ENCODE measurements at regions not wholly inside any gene's neighbourhood (a gene's known extent, or its start where the extent isn't known, plus 50 kb on each side); places are given as distances from the start of the nearest gene placed in this dataset.

DNA sequence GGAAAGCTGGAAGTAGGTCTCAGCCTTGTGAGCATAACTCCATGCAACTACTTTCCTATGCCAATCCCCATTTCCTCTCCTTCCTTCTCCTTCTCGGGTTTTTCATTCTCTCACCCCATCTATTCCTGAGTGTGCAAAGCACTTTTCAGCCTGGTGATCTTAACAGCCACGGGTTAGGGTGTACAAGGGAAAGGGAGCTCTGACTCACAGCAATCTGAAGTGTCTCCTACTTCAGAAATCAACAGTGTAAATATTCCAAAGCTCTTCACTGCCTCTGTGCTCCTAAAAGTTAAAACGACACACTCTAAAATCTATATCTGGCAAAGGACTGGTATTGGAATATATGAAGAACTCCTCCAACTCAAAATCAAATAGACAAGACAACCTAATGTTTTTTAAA is 268.0 kb upstream of the IRX3 start:
- no peak for DNase-seq

DNA sequence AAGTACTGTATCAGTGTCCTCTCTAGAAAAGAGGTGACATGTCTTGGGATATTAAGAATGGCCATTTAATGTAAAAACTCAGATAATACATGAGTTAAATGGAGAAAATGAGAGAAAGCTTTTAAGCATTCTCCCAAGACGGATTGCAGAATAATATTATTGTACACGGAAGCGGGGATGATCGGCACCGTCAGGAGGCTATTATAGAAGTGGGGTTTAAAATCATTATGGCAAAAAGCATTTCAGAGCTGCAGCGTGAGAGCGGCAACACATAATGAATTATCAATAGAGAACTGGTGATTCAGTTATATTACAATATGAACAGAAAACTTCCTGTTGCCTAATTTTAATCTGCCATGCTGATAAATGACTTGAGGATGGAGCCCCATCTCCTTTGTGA is 261.7 kb upstream of the IRX3 start:
- no peak for DNase-seq

GRCh38 chr16:54547052-54547451 is 260.5 kb upstream of the IRX3 start:
- no peak for DNase-seq

- no peak for DNase-seq
Observed at GRCh38 chr16:54546521-54546920, 259.9 kb upstream of the IRX3 start.

DNA sequence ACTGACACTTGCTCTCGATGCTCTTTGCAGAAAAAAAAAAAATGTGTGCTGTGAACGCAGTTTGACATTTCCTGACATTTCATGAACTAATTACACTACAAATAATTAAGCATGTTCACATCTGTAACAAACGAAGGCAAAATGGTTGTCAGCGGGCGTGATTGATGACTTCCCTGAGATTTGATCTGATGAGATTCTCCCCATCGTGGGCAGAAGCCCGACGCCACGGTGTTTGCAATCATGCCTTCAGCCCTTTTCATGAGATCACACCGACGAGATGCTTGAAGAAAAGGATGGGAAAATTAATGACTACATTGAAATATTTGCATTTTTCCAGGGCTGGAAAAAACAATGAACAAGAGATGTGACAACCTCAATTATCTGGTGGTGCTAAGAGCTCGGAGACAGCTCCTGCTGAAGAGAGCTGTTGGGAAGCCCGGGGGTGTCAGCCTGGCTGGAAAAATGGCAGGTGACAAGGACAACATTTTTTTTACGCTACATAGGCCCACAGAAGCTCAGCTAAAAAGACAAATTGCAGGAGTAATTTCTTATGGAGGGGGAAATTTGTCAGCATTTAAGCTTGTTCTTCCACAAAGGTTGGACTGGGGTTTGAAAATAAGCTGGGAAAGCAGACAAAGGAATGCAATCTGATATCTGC is 259.4 kb upstream of the IRX3 start:
- no peak for DNase-seq

DNA sequence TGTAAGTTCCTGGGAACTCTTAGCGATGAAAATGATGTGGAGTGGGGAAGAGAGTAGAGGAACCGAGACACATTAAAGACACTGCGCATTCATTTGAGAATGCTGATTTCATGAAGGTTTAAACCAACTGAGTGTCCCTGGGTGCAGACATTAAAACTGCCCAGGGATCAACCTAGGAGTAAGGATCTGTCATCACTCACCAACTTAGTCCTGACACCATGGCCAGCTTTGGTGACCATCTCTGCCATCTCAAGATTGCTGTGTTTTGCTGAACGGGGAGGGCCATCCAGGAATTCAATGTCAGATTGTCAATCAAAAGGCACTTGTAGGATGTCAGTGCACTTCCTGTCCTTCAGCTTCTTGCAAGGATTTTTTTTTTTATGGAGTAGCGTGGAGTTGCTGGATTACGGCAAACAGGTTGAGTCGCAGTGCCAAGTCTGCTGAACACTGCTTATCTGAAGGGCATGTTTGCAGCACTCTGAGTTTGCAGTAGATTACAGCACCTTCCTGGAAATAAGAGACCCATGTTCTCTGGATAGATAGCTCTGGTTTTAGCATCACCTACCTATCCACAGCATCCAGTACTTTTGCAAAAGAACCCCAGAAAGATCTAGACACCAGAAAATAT is 258.1 kb upstream of the IRX3 start:
- DNase-seq: no peak

GRCh38 chr16:54542805-54543505 is 256.4 kb upstream of the IRX3 start:
- DNase-seq: no peak

GRCh38 chr16:54540525-54541180 is 254.1 kb upstream of the IRX3 start:
- DNase-seq: no peak

GRCh38 chr16:54538276-54538675 is 251.7 kb upstream of the IRX3 start:
- no peak for DNase-seq

DNA sequence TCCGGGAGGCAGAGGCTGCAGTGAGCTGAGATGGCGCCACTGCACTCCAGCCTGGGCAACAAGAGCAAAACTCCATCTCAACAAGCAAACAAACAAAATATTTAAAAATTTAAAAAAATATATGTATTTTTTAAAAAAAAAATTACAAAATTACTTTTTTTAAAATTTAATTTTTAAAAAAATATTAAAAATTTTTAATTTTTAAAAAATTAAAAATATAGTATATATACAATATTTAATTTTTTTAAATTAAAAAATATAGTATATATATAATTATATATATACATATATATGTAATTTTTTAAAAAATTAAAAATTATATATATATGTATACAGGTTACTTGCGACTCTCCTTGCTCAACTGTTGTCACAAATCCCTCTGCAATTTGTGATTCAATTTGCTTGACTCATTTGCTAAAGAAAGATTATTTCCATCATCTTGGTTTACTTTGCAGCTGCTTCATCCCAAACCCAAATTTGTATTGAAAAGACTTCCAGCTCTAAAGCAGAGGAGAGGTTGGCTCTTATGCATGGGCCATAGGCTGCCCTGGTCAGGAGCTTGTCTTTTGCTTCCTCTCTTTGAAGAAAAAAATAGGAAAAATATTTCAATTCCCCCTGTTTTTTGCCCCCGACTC is 247.4 kb upstream of the IRX3 start:
- no peak for DNase-seq

GRCh38 chr16:54526916-54527315 is 240.3 kb upstream of the IRX3 start:
- DNase-seq: no peak

DNA sequence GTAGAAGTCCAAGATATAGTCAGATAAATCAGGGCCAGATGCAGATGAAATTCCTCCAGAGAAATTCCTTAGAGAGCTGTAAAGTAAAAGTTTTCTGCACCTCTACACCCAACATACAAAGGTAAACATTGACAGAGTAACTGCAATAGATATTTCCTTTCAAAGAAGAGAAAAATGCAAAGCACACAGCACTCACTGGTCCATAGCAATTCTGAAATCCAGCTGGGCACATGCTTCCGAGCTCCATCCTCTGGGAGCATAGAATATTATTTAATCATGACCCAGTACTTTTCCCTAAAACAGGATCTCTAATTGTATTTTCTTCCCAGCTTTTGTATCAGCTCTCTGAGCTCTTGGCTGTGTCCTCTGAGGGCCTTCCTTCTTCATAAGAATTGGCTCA is 239.5 kb upstream of the IRX3 start:
- DNase-seq: no peak

DNA sequence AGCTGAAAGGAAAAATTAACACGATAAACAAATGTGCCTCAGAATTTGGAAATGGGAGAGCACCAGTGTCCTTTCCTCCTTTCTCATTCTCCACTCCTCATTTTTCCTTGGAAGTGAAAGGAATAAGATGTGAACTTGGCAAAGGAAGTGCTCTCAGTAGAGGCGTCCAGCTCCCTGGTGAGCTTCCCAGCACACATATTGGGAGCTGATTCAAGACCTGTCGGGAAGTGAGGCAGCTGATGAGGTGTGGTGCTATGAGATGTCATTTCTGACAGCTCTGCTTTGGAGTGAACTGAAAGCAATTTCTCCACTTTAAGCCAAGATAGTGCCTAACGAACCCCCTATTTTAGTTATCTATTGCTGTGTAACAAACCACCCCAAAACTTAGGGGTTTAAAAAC is 238.5 kb upstream of the IRX3 start:
- DNase-seq: no peak

- no peak for DNase-seq
Observed at GRCh38 chr16:54522584-54522983, 236.0 kb upstream of the IRX3 start.

GRCh38 chr16:54521327-54521726 is 234.7 kb upstream of the IRX3 start:
- no peak for DNase-seq

DNA sequence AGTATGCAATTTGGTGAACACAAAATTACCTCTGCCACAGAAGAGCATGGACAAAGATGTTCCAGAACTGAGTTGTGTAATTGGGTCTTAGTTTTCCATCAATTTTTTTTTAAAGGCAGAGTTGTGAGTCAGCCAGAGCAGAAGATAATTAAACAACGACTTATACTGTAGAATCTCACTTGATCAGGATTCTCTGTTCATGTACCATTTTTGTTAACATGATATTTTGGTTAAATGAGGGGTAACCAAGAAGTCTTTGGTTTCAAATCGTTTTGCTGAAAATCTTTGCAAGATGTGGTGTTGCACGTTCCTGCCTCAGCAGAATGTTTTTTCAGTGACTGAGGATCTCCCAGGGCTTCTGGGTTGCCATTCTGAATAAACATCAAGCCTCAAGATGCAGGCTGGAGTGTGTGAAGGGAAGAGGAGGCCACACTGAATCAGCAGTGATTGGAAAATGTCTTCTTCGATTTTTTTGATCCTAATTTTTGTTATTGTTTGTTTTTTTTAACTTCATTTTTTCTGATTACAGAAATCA is 232.6 kb upstream of the IRX3 start:
- DNase-seq: no peak

GRCh38 chr16:54517181-54517580 is 230.6 kb upstream of the IRX3 start:
- no peak for DNase-seq

DNA sequence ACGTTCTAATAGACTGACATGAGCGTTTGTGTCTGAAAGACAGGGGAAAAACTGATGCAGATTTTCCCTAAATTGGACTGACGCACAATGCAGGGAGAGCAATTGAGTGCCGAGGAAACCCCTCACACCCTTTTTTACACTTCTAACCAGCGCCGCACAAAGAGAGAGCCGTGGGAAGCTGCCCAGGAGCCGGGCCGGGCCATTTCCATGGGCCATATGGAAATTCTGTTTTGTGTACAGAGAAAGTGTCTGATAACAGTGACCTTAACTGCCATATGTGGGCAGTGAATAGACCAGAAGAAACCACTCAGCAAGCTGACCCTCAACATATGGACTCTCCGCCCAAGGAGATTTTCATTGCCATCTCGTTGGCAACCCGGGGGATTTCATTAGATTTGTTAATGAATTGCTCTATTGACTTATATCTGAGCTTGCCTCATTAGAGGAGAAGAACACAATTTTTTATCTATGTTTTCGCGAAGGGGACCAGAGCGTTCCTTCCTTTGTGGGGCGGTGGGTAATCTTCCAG is 225.9 kb upstream of the IRX3 start:
- DNase-seq: no peak

GRCh38 chr16:54511222-54511731 is 224.7 kb upstream of the IRX3 start:
- no peak for DNase-seq

DNA sequence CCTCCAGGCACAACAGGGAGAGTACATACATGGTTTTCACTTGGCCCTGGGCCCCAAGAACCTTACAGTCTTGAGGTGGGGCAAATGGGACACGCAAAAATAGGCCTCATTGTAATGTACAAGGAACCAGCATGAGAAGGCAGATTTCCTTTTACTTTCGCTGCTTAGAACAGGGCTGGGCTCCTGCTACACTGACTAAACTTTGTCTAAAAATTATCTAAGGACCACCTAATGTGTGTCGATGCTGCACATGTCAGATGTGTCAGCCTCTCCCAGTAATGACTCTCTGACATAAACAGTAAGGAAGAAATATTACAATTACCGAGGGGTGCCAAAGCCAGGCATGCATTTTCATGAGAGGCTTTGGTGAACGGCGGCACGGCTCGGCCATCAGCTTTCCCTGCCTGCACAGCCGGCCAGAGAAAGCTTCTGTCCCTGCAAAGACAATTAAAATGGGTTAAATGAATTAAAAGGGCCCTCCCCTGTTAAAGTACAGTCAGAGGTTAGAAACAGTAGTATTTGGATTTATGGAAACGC is 224.2 kb upstream of the IRX3 start:
- no peak for DNase-seq

DNA sequence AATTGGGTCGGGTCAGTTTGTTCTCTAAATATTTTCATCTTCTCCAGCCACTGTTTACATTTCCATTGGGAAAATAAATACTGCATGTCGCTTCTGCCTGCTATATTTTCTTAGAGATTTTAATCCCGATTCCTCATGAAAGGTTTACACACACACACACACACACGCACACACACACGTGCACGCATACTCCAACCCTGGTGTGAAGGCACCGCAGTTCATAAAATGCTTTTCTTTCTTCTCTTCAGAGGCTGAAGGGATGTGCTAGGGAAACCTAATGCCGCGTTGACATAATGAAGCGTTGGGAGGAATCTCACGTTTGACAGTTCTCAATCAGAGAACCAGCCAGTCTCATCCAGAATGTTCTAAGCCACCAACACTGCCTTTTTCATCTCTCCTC is 222.9 kb upstream of the IRX3 start:
- DNase-seq: no peak

DNA sequence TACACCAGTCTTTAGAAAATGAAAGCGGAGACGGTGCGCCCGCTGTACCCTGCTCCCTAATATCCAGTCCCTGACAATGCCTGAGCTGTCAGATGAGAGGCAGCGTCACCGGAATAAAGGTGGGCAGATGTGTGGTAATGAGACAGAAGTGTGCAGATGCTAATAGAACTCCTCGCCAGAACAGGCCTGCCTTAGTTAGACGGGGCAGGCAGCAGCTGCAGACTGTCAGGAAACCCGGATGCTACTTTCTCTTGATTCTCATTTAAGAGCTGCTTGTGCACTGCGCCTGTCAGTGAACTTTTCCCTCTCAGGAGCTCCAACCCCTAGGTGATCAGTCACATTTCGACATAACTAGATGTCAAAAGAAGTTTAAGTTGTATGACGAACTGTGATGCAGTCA is 221.8 kb upstream of the IRX3 start:
- DNase-seq: no peak

All from NCI-H1694 (cell line).